MM.1S (cell line): ENCODE measurements at regions not wholly inside any gene's neighbourhood (a gene's known extent, or its start where the extent isn't known, plus 50 kb on each side); places are given as distances from the start of the nearest gene placed in this dataset.
"Not testable (repeated sequence)": the region's sequence is repeated elsewhere in the genome, so short reads cannot be mapped to it uniquely, and the experiment has no call there.

ENCODE experiments used
- DNase-seq: peaks from one replicate; pipeline ENCODE4 v3.0.0-alpha.2; 2015
- H2AFZ ChIP-seq: fragments of 300-600 bp; sonication (generic); 2 replicates; pipeline ENCODE4 v1.6.0; 2016; ENCODE audit warnings: antibody characterized with exemption, low read length
- H3F3A ChIP-seq: fragments of 300-600 bp; sonication (generic); 2 replicates; pipeline ENCODE4 v1.6.1; 2016; ENCODE audit warnings: mild to moderate bottlenecking, antibody characterized with exemption, low read length, moderate library complexity, mixed read lengths; ENCODE audit not compliant: insufficient read depth
- H3K27ac ChIP-seq: fragments of 300-600 bp; sonication (generic); 2 replicates; pipeline ENCODE4 v1.5.1; 2016; ENCODE audit warnings: mild to moderate bottlenecking, low read length
- H3K27me3 ChIP-seq: fragments of 300-600 bp; sonication (generic); replicated peaks from 2 replicates; pipeline ENCODE4 v1.6.0; 2016; ENCODE audit warnings: low read length; ENCODE audit not compliant: insufficient read depth
- H3K36me3 ChIP-seq: fragments of 300-600 bp; sonication (generic); replicated peaks from 2 replicates; pipeline ENCODE4 v1.6.1; 2016; ENCODE audit warnings: mild to moderate bottlenecking, low read length, mixed read lengths; ENCODE audit not compliant: insufficient read depth
- H3K4me1 ChIP-seq: fragments of 300-600 bp; sonication (generic); 2 replicates; pipeline ENCODE4 v1.6.1; 2016; ENCODE audit warnings: low read length, mixed read lengths
- H3K4me2 ChIP-seq: fragments of 300-600 bp; sonication (generic); 2 replicates; pipeline ENCODE4 v1.6.0; 2016; ENCODE audit warnings: low read depth, low read length
- H3K4me3 ChIP-seq: fragments of 300-600 bp; sonication (generic); 2 replicates; pipeline ENCODE4 v1.5.1; 2016; ENCODE audit warnings: low read length, mixed read lengths
- H3K79me2 ChIP-seq: fragments of 300-600 bp; sonication (generic); 2 replicates; pipeline ENCODE4 v1.6.1; 2016; ENCODE audit warnings: mixed run types, low read length, mixed read lengths
- H3K9ac ChIP-seq: fragments of 300-600 bp; sonication (generic); 2 replicates; pipeline ENCODE4 v1.6.1; 2016; ENCODE audit warnings: low read length, mixed read lengths
- H3K9me2 ChIP-seq: fragments of 300-600 bp; sonication (generic); replicated peaks from 2 replicates; pipeline ENCODE4 v1.6.1; 2016; ENCODE audit warnings: mild to moderate bottlenecking, low read length, mixed read lengths; ENCODE audit not compliant: insufficient read depth
- H3K9me3 ChIP-seq: fragments of 300-600 bp; sonication (generic); replicated peaks from 2 replicates; pipeline ENCODE4 v1.6.1; 2016; ENCODE audit warnings: mild to moderate bottlenecking, low read length, mixed read lengths; ENCODE audit not compliant: insufficient read depth
- H4K20me1 ChIP-seq: fragments of 300-600 bp; sonication (generic); 2 replicates; pipeline ENCODE4 v1.6.1; 2016; ENCODE audit warnings: mild to moderate bottlenecking, low read length, moderate library complexity, mixed read lengths; ENCODE audit not compliant: insufficient read depth
- CTCF ChIP-seq: fragments of 300-600 bp; sonication (generic); IDR thresholded peaks from 2 replicates; pipeline ENCODE4 v1.5.1; 2016; ENCODE audit warnings: antibody characterized with exemption, low read length, mixed read lengths
- EZH2 ChIP-seq: fragments of 300-600 bp; sonication (generic); optimal IDR thresholded peaks from 2 replicates; pipeline ENCODE3; 2017; ENCODE audit warnings: low read depth, mild to moderate bottlenecking, antibody characterized with exemption, low read length, mixed read lengths
- EZH2phosphoT487 ChIP-seq: fragments of 300-600 bp; sonication (generic); IDR thresholded peaks from 2 replicates; pipeline ENCODE4 v1.6.1; 2018; ENCODE audit warnings: antibody characterized with exemption, low read length

- no peak for TF ChIP-seq EZH2phosphoT487
- TF ChIP-seq EZH2, result no peak
- no peak for TF ChIP-seq CTCF
- no peak overlapping the region for H3K9ac ChIP-seq
- H3K27me3 ChIP-seq, result no peaks in the 10 kb centered on the region
- no peaks in the 10 kb centered on the region for H3K4me1 ChIP-seq
- no peaks in the 10 kb centered on the region for H3K79me2 ChIP-seq
- no peaks in the 10 kb centered on the region for H3K36me3 ChIP-seq
- H2AFZ ChIP-seq, result no peak overlapping the region
- H3K4me3 ChIP-seq, result no peak overlapping the region
- H4K20me1 ChIP-seq, result no peaks in the 10 kb centered on the region
- no peak for DNase-seq
- no peaks in the 10 kb centered on the region for H3F3A ChIP-seq
- H3K9me3 ChIP-seq, result no peaks in the 10 kb centered on the region
- H3K9me2 ChIP-seq, result no peaks in the 10 kb centered on the region
- H3K27ac ChIP-seq, result no peak overlapping the region
- no peak overlapping the region for H3K4me2 ChIP-seq
Observed at GRCh38 chr12:32970465-32971110, 74.0 kb upstream of the PKP2 start.

- Histone ChIP-seq H3K4me1 (no peaks in the 10 kb centered on the region), H3K9ac (no peak overlapping the region), H3K27ac (no peak overlapping the region), H4K20me1 (no peaks in the 10 kb centered on the region), H3K4me2 (no peak overlapping the region), H3K4me3 (no peak overlapping the region), H3F3A (no peaks in the 10 kb centered on the region), H3K27me3 (no peaks in the 10 kb centered on the region), H3K79me2 (no peaks in the 10 kb centered on the region), H2AFZ (no peak overlapping the region), H3K9me3 (no peaks in the 10 kb centered on the region), H3K36me3 (no peaks in the 10 kb centered on the region), H3K9me2 (no peaks in the 10 kb centered on the region)
- TF ChIP-seq CTCF, result no peak
- no peak for TF ChIP-seq EZH2phosphoT487
- no peak for TF ChIP-seq EZH2
- DNase-seq, result no peak
Observed at GRCh38 chr12:32964981-32965585, 68.5 kb upstream of the PKP2 start.

GRCh38 chr12:32956418-32956817 is 59.8 kb upstream of the PKP2 start:
- H2AFZ ChIP-seq, DNase-seq: not testable (repeated sequence)

GRCh38 chr12:32952681-32953080 is 56.1 kb upstream of the PKP2 start:
- H3K36me3 ChIP-seq, result no peaks in the 10 kb centered on the region
- H3K4me3 ChIP-seq, result no peak overlapping the region
- TF ChIP-seq EZH2 (no peak), EZH2phosphoT487 (no peak), CTCF (no peak)
- no peak overlapping the region for H3K4me2 ChIP-seq
- no peak for DNase-seq
- no peaks in the 10 kb centered on the region for H3K9me3 ChIP-seq
- H3K9me2 ChIP-seq, result no peaks in the 10 kb centered on the region
- H3K4me1 ChIP-seq, result no peaks in the 10 kb centered on the region
- H4K20me1 ChIP-seq, result no peaks in the 10 kb centered on the region
- H3K27me3 ChIP-seq, result no peaks in the 10 kb centered on the region
- H3K9ac ChIP-seq, result no peak overlapping the region
- H3K27ac ChIP-seq, result no peak overlapping the region
- no peak overlapping the region for H2AFZ ChIP-seq
- no peaks in the 10 kb centered on the region for H3K79me2 ChIP-seq
- no peaks in the 10 kb centered on the region for H3F3A ChIP-seq

More at GRCh38 chr12:32956418-32956817, 59.8 kb upstream of the PKP2 start:
- not testable (repeated sequence) for H3F3A ChIP-seq, H3K9me3 ChIP-seq, H3K9ac ChIP-seq, H3K27me3 ChIP-seq, H4K20me1 ChIP-seq, H3K36me3 ChIP-seq, H3K79me2 ChIP-seq, H3K9me2 ChIP-seq, H3K4me1 ChIP-seq, H3K4me2 ChIP-seq, H3K4me3 ChIP-seq, H3K27ac ChIP-seq
